Stimulated activated CD4-positive, alpha-beta T cell treated with anti-CD3 and anti-CD28 coated beads, Interleukin-1b, Interleukin-23, amount 100 ng/mL, for 4 hours (primary cell): ENCODE measurements at regions not wholly inside any gene's neighbourhood (a gene's known extent, or its start where the extent isn't known, plus 50 kb on each side); places are given as distances from the start of the nearest gene placed in this dataset.
"Not testable (repeated sequence)": the region's sequence is repeated elsewhere in the genome, so short reads cannot be mapped to it uniquely, and the experiment has no call there.

Experiments used
- DNase-seq, 2 donors: peaks; one replicate each; pipeline ENCODE4 v3.0.0-alpha.2; 2020; ENCODE audit warnings: low read depth in 2 of 2

DNA sequence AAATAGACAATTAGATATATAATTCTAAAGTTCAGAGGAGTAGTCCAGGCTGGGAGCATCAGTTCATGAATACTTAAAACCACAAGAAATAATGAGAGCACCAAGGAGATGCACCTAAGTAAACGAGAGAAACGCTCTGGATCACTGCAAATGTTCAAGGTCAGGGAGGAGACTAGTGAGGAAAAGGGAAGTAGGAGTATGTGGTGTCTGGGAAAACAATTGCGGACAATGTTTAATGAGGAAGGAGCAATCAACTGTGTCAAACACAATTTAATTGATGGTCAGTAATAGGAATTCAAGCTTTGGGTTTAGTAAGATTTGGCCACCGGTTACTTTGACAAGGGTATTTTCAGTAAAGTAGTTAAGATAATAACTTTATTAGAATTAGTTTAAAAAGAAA lies 652.2 kb downstream of the DACH1 start:
- DNase-seq = no peak

DNA sequence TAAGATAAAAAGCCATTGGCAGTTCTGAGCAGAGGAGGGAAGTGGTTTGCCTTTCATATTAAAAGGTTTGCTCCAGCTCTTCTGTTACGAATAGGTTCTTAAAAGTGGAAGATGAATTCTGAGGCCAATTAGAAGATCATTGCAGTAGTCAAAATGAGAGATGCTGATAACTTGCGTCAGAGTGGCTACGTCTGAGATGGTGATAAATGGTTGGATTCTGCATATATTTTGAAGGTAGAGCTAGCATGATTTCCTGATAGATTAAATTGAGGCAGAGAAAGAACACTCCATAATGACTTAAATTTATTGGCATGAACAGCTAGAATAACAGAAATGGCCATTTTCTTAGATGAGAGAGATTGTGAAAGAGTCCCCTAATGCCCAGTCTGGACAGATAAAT lies 652.6 kb downstream of the DACH1 start:
- no peak for DNase-seq

DNA sequence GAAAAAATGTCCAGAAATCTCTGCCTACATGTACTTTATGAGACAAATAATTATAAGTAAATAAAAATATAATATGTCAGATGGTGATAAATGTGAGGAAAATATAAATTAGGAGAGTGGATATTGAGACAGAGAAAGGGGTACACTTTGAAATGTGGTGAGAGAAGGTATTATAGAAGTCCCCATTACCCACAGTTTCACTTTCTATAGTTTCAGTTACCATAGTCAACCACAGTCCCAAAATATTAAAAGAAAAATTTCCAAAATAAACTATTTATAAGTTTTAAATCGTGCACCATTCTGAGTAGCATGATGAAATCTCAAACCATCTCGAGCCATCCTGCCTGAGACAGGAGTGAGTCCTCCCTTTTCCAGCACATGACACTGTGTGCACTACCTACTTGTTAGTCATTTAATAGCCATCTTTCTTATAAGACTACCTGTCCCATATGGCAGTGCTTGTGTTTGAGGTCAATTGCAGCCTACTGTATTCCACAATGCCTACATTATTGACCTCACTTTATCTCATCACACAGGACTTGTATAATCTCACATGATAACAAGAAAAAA lies 653.7 kb downstream of the DACH1 start:
- no peak for DNase-seq

DNA sequence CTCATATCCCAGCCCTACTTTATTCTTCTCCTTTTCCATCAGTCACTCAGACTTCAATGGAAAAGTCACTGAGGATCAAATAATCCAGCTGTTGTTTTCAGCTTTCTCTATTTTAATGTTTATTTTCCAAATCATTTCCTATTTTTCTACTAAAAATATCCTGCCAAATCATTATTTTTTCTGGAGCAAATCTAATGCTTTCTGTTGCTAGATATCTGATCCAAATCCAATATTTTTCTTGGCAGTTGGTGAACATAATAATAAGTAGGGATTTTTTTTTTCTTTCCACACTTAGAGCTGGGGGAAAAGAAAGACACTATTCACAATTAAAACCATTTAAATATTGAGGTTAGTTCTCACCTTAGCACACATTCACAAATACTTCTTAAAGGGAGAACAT lies 656.1 kb downstream of the DACH1 start:
- no peak for DNase-seq

DNA sequence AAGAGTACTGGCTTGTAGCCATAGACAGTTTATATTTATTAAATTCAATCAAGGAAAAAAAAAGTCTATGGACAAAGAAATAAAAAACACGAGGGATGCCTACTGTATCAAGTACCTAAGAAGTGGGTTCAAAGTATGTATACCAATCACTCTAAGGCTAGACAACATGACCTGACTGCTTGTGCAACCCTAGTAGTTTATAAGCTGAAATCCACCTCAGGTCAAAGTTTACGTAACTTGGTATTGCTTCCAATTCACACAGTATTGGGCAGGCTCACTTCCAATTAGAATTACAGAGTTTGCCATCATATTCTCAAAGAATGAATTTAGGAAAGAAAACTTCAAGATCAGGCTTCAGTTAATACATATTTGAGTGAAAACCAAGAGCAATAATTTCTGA lies 657.8 kb downstream of the DACH1 start:
- no peak for DNase-seq

DNA sequence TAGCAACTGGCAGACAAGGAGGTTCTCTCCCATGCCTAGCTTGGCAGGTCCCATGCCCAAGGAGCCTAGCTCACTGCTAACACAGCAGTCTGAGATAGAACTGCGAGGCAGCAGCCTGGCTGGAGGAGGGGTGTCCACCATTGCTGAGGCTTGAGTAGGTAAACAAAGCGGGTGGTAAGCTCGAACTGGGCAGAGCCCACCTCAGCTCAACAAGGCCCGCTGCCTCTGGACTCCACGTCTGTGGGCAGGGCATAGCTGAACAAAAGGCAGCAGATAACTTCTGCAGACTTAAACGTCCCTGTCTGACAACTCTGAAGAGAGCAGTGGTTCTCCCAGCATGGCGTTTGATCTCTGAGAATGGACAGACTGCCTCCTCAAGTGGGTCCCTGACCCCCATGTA lies 682.4 kb downstream of the DACH1 start:
- DNase-seq = not testable (repeated sequence)

DNA sequence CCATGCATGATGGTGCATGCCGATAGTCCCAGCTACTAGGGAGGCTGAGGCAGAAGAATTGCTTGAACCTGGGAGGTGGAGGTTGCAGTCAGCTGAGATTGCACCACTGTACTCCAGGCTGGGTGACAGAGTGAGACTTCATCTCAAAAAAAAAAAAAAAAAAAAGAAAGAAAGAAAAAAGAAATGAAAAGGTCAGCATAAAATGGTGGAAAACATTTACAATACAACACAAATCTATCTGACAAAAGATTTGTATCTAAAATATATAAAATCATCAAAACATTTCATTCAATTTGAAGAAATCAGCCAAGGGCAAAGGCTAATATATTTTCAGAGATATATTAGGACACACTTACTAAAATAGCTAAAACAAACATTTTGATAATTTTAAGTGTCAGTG lies 683.7 kb downstream of the DACH1 start:
- DNase-seq = not testable (repeated sequence)

DNA sequence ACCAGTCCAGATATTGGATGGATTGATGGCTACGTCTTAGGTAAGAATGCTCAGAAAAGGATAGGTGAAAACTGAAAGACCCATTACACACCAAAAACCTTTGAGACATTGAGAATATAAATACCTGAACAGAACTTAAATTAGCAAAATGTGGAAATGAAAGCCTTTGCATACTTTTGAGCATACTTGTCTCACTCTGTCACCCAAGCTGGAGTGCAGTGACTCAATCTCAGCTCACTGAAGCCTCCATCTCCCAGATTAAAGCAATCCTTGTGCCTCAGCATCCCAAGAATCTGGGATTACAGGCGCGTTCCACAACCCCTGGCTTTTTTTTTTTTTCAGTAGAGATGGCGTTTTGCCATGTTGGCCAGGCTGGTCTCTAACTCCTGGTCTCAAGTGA lies 695.3 kb downstream of the DACH1 start:
- no peak for DNase-seq

DNA sequence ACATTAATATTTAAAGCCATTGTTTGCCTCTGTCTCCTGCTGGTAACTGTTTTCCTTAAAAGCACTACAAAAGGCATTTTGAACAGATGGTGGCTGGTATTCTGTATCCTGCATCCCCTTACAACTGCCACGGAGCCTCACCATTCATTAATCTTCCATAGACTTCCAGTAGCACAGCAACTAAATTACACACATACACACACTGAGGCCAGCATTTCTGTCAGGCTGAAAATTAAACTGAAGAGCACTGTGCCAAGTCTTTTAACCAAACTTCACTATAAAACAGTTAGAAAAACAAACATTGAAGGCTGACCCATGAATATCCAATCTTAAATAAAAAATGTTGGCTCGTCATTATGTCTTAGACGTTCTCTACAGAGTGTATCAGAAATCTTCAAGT lies 697.8 kb downstream of the DACH1 start:
- no peak for DNase-seq

DNA sequence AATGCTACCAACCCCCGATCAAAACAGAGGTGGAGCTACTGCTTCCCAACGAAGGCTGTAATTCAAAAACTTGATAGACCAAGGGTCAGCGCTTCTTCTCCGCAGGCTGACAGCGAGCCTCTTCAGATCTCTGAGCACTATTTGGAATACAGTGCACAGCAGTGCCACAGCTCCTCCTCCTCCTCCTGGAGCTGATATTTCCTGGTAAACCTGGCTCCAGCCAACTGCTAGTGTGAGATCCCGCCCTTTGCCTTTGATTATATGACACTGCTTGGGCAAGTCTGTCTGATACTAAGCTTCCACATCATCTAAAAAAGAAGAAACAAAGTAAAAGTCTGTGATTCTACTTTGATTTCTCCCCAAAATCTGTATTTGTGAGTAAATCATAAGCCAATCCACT lies 710.5 kb downstream of the DACH1 start:
- DNase-seq = no peak

DNA sequence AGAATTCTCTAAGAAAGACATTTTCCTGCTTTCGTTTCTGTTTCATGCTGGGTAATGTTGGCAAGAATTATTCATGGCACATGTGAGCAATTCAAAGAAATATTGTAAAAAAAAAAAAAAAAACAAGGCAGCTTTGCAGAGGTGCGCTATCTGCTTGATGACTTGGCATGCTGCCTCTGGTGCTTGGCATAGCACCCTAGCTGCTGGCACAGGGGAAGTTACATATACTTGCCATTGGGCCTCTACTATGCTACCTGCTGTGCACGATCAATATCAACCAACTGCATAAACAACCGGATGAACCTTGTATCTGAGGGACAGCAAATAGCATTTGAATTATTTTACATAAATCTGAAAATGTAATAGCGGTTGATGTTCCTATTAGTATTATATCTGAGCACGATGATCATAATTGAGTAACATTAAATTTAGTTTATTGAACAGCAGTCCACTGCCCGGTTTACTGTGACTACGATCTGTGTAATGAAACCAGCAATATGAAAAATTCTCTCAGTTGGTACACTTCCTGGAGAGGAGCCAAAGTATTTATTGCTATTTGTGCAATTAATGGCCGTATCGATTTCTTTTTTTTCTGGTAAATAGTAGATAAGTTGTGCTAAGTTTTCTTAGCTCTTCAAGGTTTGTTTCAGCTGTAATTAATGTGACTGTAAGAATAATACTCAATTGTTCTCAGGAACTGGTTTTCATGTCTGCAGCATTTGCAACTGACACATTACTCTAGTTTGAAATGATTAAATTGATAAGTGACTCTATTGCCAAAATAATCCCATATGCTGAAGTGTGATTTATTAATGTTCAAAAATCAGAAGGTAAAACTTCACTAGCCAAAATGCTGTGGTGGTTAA lies 717.3 kb downstream of the DACH1 start:
- no peak for DNase-seq

DNA sequence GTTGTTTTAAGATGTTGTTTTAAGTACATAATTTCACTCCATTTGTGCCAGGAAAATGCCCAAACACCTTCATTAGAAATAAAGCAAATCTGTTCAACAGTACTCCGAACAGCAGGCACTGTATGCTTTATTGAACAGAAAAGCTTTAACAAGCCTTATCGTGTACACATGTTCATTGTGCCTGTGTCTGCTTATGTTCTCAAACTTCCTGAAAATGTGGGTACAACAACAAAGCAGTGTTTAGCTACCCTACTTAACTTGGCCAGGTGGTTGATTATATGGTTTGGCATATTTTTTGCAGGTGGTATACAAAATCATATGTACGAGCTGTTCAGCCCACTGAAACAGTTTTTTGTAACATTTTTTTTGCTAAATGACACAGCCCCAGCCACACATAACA lies 718.0 kb downstream of the DACH1 start:
- no peak for DNase-seq

DNA sequence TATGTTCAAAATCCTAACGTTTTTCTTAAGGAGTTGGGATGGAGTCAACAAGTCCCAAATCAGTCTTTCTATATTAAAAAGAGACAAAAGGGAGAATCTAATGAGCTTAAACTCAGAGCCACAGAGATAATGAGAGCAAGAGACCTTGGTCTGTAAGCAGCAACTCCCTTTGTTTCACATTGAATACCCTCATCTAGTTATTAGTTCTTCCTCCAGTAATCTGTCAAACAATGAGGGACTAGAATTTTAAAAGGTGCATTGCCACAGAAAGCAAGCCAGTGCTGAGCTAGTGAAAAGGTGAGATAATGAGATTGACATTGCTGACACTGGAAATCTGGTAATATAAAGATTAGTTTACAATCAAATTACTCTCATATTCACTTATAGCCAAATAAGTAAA lies 718.6 kb downstream of the DACH1 start:
- no peak for DNase-seq

DNA sequence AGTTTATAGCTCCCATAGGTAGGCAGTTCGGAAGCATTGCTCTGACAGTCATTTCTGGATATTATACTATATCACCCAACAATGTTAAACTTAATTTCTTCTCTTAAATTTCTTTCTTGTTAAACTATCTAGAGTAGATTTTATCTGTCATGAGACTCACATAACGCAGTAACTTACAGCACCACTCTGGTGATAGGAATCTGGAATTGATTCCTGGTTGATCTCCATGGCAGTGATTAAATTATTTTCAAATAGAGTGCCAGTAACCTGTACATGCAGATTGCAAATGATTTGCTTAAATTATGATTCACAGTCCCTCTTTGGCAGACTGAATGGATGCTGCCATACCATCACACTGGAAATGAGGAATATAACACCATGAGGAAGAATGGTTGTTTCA lies 722.1 kb downstream of the DACH1 start:
- no peak for DNase-seq

DNA sequence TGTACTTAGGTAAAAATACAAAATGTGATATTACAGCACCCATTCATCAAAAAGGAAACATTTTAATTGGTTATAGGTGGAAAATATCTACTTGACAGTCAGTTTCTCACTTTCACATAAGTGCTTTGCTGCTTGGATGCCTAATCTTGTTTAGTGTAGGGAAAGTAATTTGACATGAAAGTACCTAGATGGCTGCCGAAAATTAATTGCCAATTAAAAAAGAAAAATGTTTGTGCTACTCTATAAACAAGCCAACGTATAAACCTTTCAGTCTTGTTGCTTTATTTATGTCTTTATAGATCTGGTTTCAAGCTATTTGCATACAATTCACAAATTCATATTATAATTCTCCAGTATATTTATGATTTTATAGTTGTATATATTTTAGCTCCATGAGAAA lies 729.9 kb downstream of the DACH1 start:
- no peak for DNase-seq

DNA sequence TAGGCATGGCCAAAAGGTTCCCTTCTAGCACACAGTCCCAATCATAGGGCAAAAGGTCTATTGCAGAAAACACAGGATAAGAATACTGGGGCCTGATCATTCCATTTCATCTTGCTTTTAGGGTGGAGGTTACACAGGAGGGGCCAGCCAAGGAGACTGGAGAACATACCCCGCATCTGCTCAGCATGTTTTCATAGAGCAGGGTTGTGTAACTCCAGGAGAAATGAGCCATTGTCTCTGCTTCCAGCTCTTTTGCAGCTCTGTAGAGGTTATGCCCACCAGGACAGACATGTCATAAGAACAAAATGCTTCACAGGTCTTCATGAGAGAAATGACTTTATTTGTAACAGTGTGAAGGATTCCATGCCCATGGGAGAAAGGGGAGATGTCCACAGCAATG lies 742.8 kb downstream of the DACH1 start:
- DNase-seq = no peak

DNA sequence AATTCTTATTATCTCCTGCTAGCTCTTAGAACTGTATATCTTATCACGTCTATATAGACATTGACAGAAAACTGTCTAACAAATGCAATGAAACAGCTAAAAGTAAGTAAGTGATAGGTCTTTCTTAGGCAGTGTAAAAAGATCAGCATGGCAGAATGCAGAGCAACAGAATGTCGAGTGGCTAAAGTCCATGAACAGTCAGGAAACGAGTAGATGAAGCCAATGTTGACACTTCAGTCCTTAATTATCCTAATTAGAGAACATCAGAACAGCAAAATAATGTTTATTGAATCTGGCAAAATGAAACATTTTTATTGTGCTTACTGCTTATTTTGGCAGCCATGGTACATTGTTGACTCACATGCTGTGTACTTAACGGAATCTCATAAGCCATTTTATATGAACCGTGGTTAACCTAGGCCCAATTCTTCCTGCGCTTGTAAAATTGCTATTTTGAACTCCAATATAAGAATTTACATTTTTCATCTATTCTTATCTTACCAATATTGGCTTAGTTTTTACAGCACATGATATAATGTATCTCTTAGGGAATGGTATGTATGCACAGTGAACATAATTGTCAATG lies 748.1 kb downstream of the DACH1 start:
- DNase-seq = no peak

DNA sequence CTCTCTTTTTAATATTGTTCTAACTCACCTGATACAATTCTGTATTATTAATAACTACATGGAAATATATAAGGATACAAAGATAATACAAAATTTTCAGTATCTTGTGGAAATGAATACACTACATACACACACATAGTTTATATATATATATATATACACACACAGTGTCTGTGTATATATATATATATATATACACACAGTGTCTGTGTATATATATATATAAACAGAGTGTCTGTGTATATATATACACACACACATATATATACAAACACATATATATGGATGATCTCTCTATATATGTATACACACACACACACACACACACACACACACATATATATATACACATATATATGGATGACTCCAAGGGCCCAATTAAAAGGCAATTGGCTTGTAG lies 749.1 kb downstream of the DACH1 start:
- no peak for DNase-seq

DNA sequence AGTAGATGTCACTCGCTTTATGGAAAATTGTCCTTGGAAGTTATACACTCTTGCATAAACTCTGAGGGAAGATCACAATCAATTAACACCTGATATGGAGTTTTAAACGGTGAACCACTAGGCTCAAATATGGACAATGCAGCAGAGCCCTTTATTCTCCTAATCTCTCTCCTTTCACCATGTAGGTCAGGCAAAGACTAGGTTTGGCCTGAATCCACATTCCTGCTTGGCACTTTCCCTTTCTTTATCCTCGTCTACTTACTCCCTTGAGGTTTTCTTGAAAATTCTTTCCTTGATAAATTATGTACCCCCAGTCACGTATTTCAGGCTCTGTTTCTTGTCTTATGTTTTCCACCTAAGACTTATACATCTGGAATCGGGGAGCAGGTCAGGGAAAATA lies 751.7 kb downstream of the DACH1 start:
- no peak for DNase-seq

DNA sequence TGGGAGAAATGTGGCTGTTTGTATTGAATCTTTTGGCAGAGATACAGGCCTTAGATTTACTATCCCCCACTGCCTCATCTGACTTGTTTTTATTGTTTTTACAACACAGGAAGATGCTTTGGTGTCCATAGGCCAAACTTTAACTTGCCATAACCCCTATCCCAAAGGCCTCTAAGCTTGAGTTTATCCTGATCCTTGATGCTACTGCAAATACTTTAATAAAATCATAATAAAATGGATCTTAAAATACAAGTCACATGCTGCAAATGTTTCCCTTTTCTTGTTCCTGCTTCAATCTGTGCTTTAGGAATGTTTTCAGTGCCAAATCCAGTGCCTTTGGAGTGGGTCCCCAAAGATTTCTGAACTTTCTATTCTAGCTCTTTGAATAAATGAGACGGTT lies 770.6 kb downstream of the DACH1 start:
- no peak for DNase-seq

DNA sequence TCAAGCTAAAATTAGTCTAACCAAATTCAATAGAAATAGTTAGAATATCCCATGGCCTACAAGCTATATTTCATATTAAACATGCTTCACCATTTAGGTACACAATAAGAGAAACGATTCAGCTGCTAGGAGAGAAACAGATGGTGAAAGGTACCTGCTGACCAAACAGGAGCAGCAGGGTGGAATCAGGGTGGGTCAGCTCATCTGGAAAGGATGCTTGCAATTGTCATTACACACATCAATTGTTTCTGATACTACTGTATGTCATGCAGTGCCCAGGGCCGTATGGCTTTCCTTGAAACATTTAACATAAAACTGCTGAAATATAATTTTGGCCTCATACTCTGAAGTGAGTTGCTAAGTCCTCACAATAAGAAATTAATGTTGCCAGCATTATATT lies 776.0 kb downstream of the DACH1 start:
- DNase-seq = no peak

DNA sequence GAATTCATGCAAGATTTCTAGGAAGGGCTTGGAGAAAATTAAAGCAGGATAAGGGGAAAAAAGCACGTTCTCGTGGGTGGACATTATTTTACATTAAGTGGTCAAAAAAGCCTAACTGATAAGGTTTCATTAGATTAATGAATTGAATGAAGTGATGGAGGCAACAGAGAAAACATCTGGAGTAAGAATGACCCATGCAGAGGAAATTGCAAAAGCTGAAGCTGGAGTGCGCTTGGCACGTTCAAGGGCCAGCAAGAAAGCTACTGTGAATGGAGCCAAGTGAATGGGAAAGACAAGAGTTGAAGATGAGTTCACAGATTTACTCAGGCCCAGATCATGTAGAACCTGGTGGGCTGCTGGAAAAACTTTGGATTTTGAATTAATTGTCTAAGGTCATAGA lies 777.9 kb downstream of the DACH1 start:
- no peak for DNase-seq

DNA sequence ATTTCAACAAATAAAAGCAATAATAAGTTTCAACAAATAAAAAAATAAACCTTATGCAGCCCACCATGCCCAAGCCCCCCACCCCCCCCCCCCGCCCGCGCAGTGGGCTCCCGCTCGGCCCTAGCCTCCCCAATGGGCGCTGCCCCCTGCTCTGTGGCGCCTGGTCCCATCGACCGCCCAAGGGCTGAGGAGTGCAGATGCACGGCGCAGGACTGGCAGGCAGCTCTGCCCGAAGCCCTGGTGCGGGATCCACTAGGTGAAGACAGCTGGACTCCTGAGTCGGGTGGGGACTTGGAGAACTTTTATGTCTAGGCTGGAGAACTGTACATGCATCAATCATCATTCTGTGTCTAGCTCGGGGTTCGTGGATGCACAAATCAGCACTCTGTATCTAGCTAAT lies 779.6 kb downstream of the DACH1 start:
- DNase-seq = no peak
